Osteoblast (primary cell): ENCODE measurements at regions not wholly inside any gene's neighbourhood (a gene's known extent, or its start where the extent isn't known, plus 50 kb on each side); places are given as distances from the start of the nearest gene placed in this dataset.

Experiments used
- DNase-seq: peaks from one replicate; pipeline ENCODE4 v3.0.0; 2011; ENCODE audit warnings: low spot score, mixed read lengths; ENCODE audit not compliant: insufficient read length; ENCODE audit errors: missing footprints
- H2AFZ ChIP-seq: 2 replicates; pipeline ENCODE4 v1.6.0; 2011; ENCODE audit warnings: mild to moderate bottlenecking, low read length
- H3K27ac ChIP-seq: 2 replicates; pipeline ENCODE4 v1.5.1; 2011; ENCODE audit warnings: mild to moderate bottlenecking, low read depth, low read length, moderate library complexity
- H3K27me3 ChIP-seq: 2 replicates; pipeline ENCODE4 v1.6.0; 2012; ENCODE audit warnings: mild to moderate bottlenecking, control low read depth, inconsistent platforms, low read length, moderate library complexity; ENCODE audit not compliant: insufficient read depth
- H3K36me3 ChIP-seq: 2 replicates; pipeline ENCODE4 v1.5.1; 2011; ENCODE audit warnings: mild to moderate bottlenecking, low read length, control low read depth, moderate library complexity; ENCODE audit not compliant: insufficient read depth
- H3K4me1 ChIP-seq: 2 replicates; pipeline ENCODE4 v1.5.1; 2011; ENCODE audit warnings: mild to moderate bottlenecking, low read length, control low read depth, moderate library complexity; ENCODE audit not compliant: insufficient read depth
- H3K4me2 ChIP-seq: 2 replicates; pipeline ENCODE4 v1.6.0; 2011; ENCODE audit warnings: mild to moderate bottlenecking, low read length; ENCODE audit not compliant: insufficient read depth
- H3K4me3 ChIP-seq: fragments of 200-600 bp; sonication (generic); 3 replicates; pipeline ENCODE4 v1.5.1; 2012; ENCODE audit warnings: mild to moderate bottlenecking, low read length, inconsistent platforms; ENCODE audit not compliant: insufficient read depth
- H3K79me2 ChIP-seq: 2 replicates; pipeline ENCODE4 v1.6.0; 2012; ENCODE audit warnings: mild to moderate bottlenecking, low read length, control low read depth, inconsistent platforms; ENCODE audit not compliant: insufficient read depth
- H3K9me3 ChIP-seq: 2 replicates; pipeline ENCODE4 v1.5.1; 2011; ENCODE audit warnings: low read depth, low read length, control low read depth
- H4K20me1 ChIP-seq: 2 replicates; pipeline ENCODE4 v1.6.0; 2012; ENCODE audit warnings: mild to moderate bottlenecking, low read length, control low read depth; ENCODE audit not compliant: insufficient read depth
- TF ChIP-seq, protein P1 (sequence below): IDR thresholded peaks from 2 replicates; pipeline ENCODE4 v1.5.1; 2011; ENCODE audit warnings: mild to moderate bottlenecking, low read depth, low read length, moderate library complexity; ENCODE audit errors: extremely low read depth

DNA sequence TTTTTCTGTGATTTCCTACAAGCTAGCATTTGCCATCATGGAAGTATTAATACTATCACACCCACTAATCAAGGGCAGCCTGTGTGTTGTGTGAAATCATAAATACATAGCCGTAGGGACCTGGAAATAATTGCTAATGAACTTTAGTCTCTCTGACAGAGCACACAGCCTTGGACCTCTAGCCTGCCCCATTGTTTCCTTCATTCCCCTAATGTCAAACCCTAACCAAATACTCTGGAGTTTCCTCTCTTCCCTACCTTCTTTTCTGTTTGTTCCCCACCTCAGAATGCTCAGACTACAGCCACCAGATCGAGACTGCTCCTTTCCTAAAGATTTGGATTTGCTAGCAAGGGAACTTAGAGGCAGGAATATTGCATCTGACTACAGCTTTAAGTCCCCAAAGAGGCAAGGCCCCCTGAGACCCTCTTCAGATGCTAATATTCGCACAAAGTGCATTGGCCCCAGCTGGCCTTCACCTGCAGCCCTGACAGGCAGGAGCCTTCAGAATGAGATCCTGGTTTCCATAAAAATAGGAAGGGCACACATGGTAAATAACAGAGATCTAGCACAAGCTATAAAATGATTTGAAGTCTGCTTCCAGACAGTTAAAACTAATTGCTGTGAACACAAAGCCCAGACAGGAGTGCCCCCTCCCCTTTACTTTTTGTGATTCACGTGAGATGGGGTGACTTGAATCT is 279.2 kb upstream of the DCC start:
- Histone ChIP-seq H3K4me1 (no peaks in the 10 kb centered on the region), H3K4me3 (no peak overlapping the region), H3K4me2 (no peak overlapping the region), H3K27me3 (no peaks in the 10 kb centered on the region), H4K20me1 (no peaks in the 10 kb centered on the region), H3K9me3 (peaks cover 3% of the 10 kb centered on the region), H2AFZ (no peak overlapping the region), H3K36me3 (no peaks in the 10 kb centered on the region), H3K27ac (no peak overlapping the region), H3K79me2 (no peaks in the 10 kb centered on the region)
- TF ChIP-seq, protein P1, sequence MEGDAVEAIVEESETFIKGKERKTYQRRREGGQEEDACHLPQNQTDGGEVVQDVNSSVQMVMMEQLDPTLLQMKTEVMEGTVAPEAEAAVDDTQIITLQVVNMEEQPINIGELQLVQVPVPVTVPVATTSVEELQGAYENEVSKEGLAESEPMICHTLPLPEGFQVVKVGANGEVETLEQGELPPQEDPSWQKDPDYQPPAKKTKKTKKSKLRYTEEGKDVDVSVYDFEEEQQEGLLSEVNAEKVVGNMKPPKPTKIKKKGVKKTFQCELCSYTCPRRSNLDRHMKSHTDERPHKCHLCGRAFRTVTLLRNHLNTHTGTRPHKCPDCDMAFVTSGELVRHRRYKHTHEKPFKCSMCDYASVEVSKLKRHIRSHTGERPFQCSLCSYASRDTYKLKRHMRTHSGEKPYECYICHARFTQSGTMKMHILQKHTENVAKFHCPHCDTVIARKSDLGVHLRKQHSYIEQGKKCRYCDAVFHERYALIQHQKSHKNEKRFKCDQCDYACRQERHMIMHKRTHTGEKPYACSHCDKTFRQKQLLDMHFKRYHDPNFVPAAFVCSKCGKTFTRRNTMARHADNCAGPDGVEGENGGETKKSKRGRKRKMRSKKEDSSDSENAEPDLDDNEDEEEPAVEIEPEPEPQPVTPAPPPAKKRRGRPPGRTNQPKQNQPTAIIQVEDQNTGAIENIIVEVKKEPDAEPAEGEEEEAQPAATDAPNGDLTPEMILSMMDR: no peak
- no peak for DNase-seq

DNA sequence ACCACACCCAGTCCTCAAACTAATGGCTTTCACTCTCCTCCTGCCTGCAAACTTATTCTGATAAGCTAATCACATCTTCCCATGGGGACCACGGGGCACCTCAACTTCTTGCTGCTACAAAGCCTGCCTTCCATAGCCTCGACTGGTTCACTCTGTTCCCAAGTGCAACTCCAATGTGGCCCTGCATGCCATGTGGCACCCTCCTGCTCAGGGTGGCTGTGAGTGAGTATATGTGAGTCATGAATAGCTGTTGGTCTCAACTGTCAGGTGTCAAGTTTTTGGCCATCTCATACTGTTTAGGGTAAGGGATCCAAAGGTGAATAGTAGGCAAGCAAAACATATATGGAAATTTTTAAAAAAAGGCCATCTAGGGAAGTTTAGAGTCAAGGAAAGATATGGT is 276.1 kb upstream of the DCC start:
- H3K36me3 ChIP-seq: no peaks in the 10 kb centered on the region
- H3K4me2 ChIP-seq: no peak overlapping the region
- no peaks in the 10 kb centered on the region for H3K4me1 ChIP-seq
- H3K27me3 ChIP-seq: no peaks in the 10 kb centered on the region
- no peak overlapping the region for H3K27ac ChIP-seq
- no peak for DNase-seq
- no peak overlapping the region for H3K4me3 ChIP-seq
- TF ChIP-seq, protein P1: no peak
- H2AFZ ChIP-seq: no peak overlapping the region
- H4K20me1 ChIP-seq: no peaks in the 10 kb centered on the region
- H3K79me2 ChIP-seq: no peaks in the 10 kb centered on the region
- peaks cover 3% of the 10 kb centered on the region for H3K9me3 ChIP-seq

DNA sequence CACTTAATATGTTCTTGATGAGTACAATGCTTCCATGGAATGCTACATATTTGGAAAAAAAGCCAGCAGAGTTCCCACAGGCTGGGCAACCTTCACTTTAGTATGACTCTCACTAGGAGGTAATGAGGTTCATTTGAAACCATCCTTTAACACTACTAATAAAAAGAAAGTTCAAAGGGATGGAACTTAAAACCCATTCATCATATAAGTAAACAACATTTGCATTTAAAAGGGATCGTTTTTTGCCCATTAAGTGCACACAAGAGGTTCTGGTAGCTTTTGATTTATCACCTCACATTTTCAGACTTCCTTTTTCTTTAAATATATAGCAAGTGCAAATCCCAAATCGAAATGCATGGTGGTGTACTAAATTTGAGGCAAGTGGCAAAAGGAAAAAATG is 270.8 kb upstream of the DCC start:
- Histone ChIP-seq H3K4me2 (no peak overlapping the region), H4K20me1 (no peaks in the 10 kb centered on the region), H3K79me2 (no peaks in the 10 kb centered on the region), H3K36me3 (no peaks in the 10 kb centered on the region), H3K9me3 (peaks cover 3% of the 10 kb centered on the region), H3K4me3 (no peak overlapping the region), H3K4me1 (no peaks in the 10 kb centered on the region), H3K27ac (no peak overlapping the region), H2AFZ (no peak overlapping the region), H3K27me3 (no peaks in the 10 kb centered on the region)
- no peak for DNase-seq
- TF ChIP-seq, protein P1: no peak

DNA sequence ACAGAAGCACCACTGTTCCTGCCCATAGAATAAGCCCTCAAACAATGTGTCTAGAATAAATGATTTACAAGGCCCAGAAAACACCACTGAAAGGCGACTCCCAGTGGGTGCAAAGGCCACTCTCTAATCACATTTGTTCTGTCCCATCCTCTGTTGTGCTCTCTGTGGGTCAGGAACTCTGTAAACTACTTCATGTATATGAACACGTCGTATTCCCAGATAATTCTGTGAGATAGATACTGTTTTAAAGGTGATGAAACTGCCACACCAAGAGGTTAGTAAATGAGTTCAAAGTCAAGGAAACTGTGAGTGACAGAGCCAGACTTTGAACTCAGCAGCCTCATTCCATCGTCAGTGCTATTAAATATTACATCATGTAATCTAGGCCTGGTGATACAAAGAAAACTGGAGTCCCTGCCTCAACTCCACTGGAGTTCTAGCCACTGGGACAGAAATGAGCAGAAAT is 269.7 kb upstream of the DCC start:
- no peak for DNase-seq
- Histone ChIP-seq H3K4me1 (no peaks in the 10 kb centered on the region), H3K36me3 (no peaks in the 10 kb centered on the region), H4K20me1 (no peaks in the 10 kb centered on the region), H3K27ac (no peak overlapping the region), H3K27me3 (no peaks in the 10 kb centered on the region), H3K4me3 (no peak overlapping the region), H2AFZ (no peak overlapping the region), H3K9me3 (no peaks in the 10 kb centered on the region), H3K4me2 (no peak overlapping the region), H3K79me2 (no peaks in the 10 kb centered on the region)
- TF ChIP-seq, protein P1: no peak
